HepG2 (cell line): ENCODE measurements at regions not wholly inside any gene's neighbourhood (a gene's known extent, or its start where the extent isn't known, plus 50 kb on each side); places are given as distances from the start of the nearest gene placed in this dataset.

Source experiments
- ATAC-seq: fragments of 200-7000 bp; cut with Tn5 transposase; 3 replicates; pipeline ENCODE4 v1.9.1; 2020; ENCODE audit warnings: mild to moderate bottlenecking, moderate library complexity
- BruUV-seq: library from RNA; stranded (reverse); fragments of 400-500 nt; replicated peaks from 2 replicates; lab custom pipeline; 2021; lab: Mats Ljungman, UMichigan
- CTCF ChIA-PET: fragments of 300-600 bp; formaldehyde crosslinking; extraction: SDS; loops from one replicate; lab custom pipeline; 2021; ENCODE audit warnings: low total read pairs, inconsistent platforms, low intra/inter-chr PET ratio; lab: Yijun Ruan, JAX
- POLR2A ChIA-PET: fragments of 350-600 bp; sonication (Branson Sonifier 250); formaldehyde crosslinking; loops from one replicate; lab custom pipeline; 2020; ENCODE audit warnings: antibody characterized with exemption, inconsistent platforms; lab: Yijun Ruan, JAX
- DNase-seq: peaks from one replicate; pipeline ENCODE4 v3.0.0-alpha.2; 2015; ENCODE audit warnings: low spot score
- FAIRE-seq: peaks from 3 replicates; lab custom pipeline; 2011; peaks lifted over from hg19 to GRCh38; lab: Jason Lieb, UNC
- H2AFZ ChIP-seq: one replicate; pipeline ENCODE4 v1.6.1; 2011; ENCODE audit warnings: low read length, inconsistent platforms
- H3K27ac ChIP-seq: fragments of 300-600 bp; 3 replicates; pipeline ENCODE4 v1.8.0; 2011; ENCODE audit warnings: mixed run types, mild to moderate bottlenecking, mixed read lengths, low read length, inconsistent platforms; ENCODE audit not compliant: insufficient read depth; ENCODE audit errors: extremely low read length
- H3K27me3 ChIP-seq, 2 experiments: fragments of 200-600 bp in 1 of 2; 2 replicates in 1 of 2; 3 replicates in 1 of 2; pipeline versions ENCODE4 v1.6.0 to v1.8.0; 2011; ENCODE audit warnings: low read length in 2 of 2, mild to moderate bottlenecking in 2 of 2, moderate library complexity in 2 of 2, inconsistent platforms in 1 of 2; ENCODE audit not compliant: insufficient read depth in 2 of 2, control insufficient read depth in 1 of 2
- H3K36me3 ChIP-seq, 2 experiments: fragments of 200-600 bp in 1 of 2; replicated peaks in 1 of 2; 2 replicates in 1 of 2; 3 replicates in 1 of 2; pipeline versions ENCODE4 v1.5.1 to v1.8.0; 2011; ENCODE audit warnings: low read length in 2 of 2, inconsistent platforms in 1 of 2; ENCODE audit not compliant: insufficient read depth in 2 of 2, control insufficient read depth in 1 of 2
- H3K4me1 ChIP-seq: 2 replicates; pipeline ENCODE4 v1.5.1; 2012; ENCODE audit warnings: low read length, inconsistent platforms; ENCODE audit not compliant: insufficient read depth
- H3K4me2 ChIP-seq: 2 replicates; pipeline ENCODE4 v1.6.0; 2011; ENCODE audit warnings: low read depth, low read length, inconsistent platforms
- H3K4me3 ChIP-seq, 3 experiments: fragments of 200-600 bp in 1 of 3; sonication (generic), shearing (Covaris generic) in 1 of 3; replicated peaks in 1 of 3; 2 replicates each; pipeline ENCODE4 v1.5.1; 2011 to 2016; ENCODE audit warnings: low read length in 3 of 3, inconsistent platforms in 2 of 3, low read depth in 2 of 3, mild to moderate bottlenecking in 2 of 3, control low read depth in 1 of 3, mixed read lengths in 1 of 3; ENCODE audit not compliant: insufficient read depth in 1 of 3
- H3K79me2 ChIP-seq: one replicate; pipeline ENCODE4 v1.6.1; 2011; ENCODE audit warnings: low read length, inconsistent platforms; ENCODE audit not compliant: insufficient read depth
- H3K9ac ChIP-seq: 2 replicates; pipeline ENCODE4 v1.6.0; 2011; ENCODE audit warnings: mild to moderate bottlenecking, low read depth, low read length, inconsistent platforms; ENCODE audit not compliant: insufficient read depth
- H3K9me3 ChIP-seq: 2 replicates; pipeline ENCODE4 v1.5.1; 2012; ENCODE audit warnings: mild to moderate bottlenecking, low read length
- H4K20me1 ChIP-seq: 2 replicates; pipeline ENCODE4 v1.6.0; 2011; ENCODE audit warnings: inconsistent platforms, mild to moderate bottlenecking, low read length, moderate library complexity; ENCODE audit not compliant: insufficient read depth
- BRCA1 ChIP-seq: sonication (generic); formaldehyde crosslinking; IDR thresholded peaks from 2 replicates; pipeline ENCODE4 v1.4.0; 2020; ENCODE audit warnings: missing genetic modification reagents
- HOXA5 ChIP-seq: sonication (generic); formaldehyde crosslinking; IDR thresholded peaks from 2 replicates; pipeline ENCODE4 v1.4.0; 2020; ENCODE audit warnings: missing genetic modification reagents
- MXD4 ChIP-seq: IDR thresholded peaks from 2 replicates; pipeline ENCODE4 v1.6.1; 2016; ENCODE audit warnings: mild to moderate bottlenecking, missing biosample characterization, missing genetic modification reagents
- SALL1 ChIP-seq: sonication (generic); formaldehyde crosslinking; IDR thresholded peaks from 2 replicates; pipeline ENCODE4 v1.8.0; 2022; ENCODE audit warnings: mild to moderate bottlenecking, missing genetic modification reagents
- THAP8 ChIP-seq: sonication (generic); formaldehyde crosslinking; IDR thresholded peaks from 2 replicates; pipeline ENCODE4 v1.5.1; 2020; ENCODE audit warnings: missing genetic modification reagents, mild to moderate bottlenecking, borderline replicate concordance
- ZNF317 ChIP-seq: sonication (generic); formaldehyde crosslinking; IDR thresholded peaks from 2 replicates; pipeline ENCODE4 v1.5.0; 2020; ENCODE audit warnings: mild to moderate bottlenecking, missing genetic modification reagents
- ZNF619 ChIP-seq: sonication (generic); formaldehyde crosslinking; IDR thresholded peaks from 2 replicates; pipeline ENCODE4 v1.4.0; 2020; ENCODE audit warnings: mild to moderate bottlenecking, missing genetic modification reagents
- ZNF879 ChIP-seq: sonication (generic); formaldehyde crosslinking; IDR thresholded peaks from 2 replicates; pipeline ENCODE4 v1.8.1; 2023; ENCODE audit warnings: missing genetic modification reagents
- ZSCAN20 ChIP-seq: sonication (generic); formaldehyde crosslinking; IDR thresholded peaks from 2 replicates; pipeline ENCODE4 v1.4.0; 2020; ENCODE audit warnings: missing genetic modification reagents, mild to moderate bottlenecking, borderline replicate concordance
- WGBS: methylation state at CpG from one replicate; pipeline ENCODE4 v1.1.6; 2017; ENCODE audit warnings: low lambda C conversion rate; 5-methylcytosine and 5-hydroxymethylcytosine counted together
- in situ Hi-C: cut with HindIII; loops from 2 replicates; pipeline ENCODE4 v1.10.0; 2017; ENCODE audit warnings: low pct_unique_long_range_greater_than_20kb; ENCODE audit not compliant: extremely low pct_ligation_motif_present
- intact Hi-C: fragments of 100-400 bp; cut with micrococcal nuclease; formaldehyde crosslinking; loops from one replicate; pipeline ENCODE4 v1.10.0; 2022; ENCODE audit not compliant: unreplicated experiment
- TF ChIP-seq, protein P1 (sequence below): sonication (generic); formaldehyde crosslinking; IDR thresholded peaks from 2 replicates; pipeline ENCODE4 v1.4.0; 2020; ENCODE audit warnings: missing genetic modification reagents, mild to moderate bottlenecking, borderline replicate concordance
- TF ChIP-seq, protein P2 (sequence below), 2 experiments: fragments of 450-650 bp in 1 of 2; sonication (generic) in 1 of 2; formaldehyde crosslinking in 1 of 2; IDR thresholded peaks; 2 replicates each; pipeline versions ENCODE4 v1.6.1 to v1.8.0; 2016 to 2022; ENCODE audit warnings: antibody characterized with exemption in 1 of 2, mild to moderate bottlenecking in 1 of 2, missing genetic modification reagents in 1 of 2
- TF ChIP-seq, protein P3 (sequence below): sonication (generic); formaldehyde crosslinking; IDR thresholded peaks from 2 replicates; pipeline ENCODE4 v1.4.0; 2020; ENCODE audit warnings: missing genetic modification reagents

DNA sequence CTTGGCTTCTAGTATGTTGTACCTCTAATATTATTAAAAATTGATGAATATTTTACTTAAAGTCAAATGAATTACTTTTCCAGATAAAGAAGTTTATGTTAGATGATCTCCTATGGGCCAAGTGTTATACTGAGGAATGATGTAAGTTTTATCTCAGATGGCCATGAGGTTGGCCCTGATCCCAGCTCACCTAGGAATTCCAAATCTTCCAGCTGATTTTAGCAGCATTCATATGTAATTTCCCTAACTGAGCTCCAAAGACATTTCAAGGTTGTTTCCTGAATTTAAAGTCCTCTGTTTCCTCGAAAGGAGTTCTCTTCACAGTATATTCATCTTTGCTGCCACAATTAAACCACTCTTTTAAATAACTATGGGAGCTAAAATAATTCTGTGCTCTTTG, 1670.4 kb upstream of the SPRY2 start:
- H3K4me2 ChIP-seq: no peak overlapping the region
- ATAC-seq (no peak), FAIRE-seq (no peak), DNase-seq (no peak)
- no peaks in the 10 kb centered on the region for H3K9me3 ChIP-seq
- no TSS peak for BruUV-seq
- intact Hi-C loops: no loop called here
- no peak overlapping the region for H3K27ac ChIP-seq
- H3K36me3 ChIP-seq: no peaks in the 10 kb centered on the region
- H3K79me2 ChIP-seq: no peaks in the 10 kb centered on the region
- H4K20me1 ChIP-seq: no peaks in the 10 kb centered on the region
- ChIA-PET CTCF (no interaction called here), POLR2A (no interaction called here)
- H3K4me1 ChIP-seq: no peaks in the 10 kb centered on the region
- H3K27me3 ChIP-seq: no peaks in the 10 kb centered on the region
- in situ Hi-C loops: no loop called here
- 0% methylated on average over 1 of the region's 1 CpG for WGBS
- H3K4me3 ChIP-seq: no peak overlapping the region
- H2AFZ ChIP-seq: no peak overlapping the region
- H3K9ac ChIP-seq: no peak overlapping the region
- TF ChIP-seq, protein P1, sequence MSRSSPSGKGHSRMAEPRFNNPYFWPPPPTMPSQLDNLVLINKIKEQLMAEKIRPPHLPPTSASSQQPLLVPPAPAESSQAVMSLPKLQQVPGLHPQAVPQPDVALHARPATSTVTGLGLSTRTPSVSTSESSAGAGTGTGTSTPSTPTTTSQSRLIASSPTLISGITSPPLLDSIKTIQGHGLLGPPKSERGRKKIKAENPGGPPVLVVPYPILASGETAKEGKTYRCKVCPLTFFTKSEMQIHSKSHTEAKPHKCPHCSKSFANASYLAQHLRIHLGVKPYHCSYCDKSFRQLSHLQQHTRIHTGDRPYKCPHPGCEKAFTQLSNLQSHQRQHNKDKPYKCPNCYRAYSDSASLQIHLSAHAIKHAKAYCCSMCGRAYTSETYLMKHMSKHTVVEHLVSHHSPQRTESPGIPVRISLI (CRISPR knock-in tag): no peak
- TF ChIP-seq, protein P2, sequence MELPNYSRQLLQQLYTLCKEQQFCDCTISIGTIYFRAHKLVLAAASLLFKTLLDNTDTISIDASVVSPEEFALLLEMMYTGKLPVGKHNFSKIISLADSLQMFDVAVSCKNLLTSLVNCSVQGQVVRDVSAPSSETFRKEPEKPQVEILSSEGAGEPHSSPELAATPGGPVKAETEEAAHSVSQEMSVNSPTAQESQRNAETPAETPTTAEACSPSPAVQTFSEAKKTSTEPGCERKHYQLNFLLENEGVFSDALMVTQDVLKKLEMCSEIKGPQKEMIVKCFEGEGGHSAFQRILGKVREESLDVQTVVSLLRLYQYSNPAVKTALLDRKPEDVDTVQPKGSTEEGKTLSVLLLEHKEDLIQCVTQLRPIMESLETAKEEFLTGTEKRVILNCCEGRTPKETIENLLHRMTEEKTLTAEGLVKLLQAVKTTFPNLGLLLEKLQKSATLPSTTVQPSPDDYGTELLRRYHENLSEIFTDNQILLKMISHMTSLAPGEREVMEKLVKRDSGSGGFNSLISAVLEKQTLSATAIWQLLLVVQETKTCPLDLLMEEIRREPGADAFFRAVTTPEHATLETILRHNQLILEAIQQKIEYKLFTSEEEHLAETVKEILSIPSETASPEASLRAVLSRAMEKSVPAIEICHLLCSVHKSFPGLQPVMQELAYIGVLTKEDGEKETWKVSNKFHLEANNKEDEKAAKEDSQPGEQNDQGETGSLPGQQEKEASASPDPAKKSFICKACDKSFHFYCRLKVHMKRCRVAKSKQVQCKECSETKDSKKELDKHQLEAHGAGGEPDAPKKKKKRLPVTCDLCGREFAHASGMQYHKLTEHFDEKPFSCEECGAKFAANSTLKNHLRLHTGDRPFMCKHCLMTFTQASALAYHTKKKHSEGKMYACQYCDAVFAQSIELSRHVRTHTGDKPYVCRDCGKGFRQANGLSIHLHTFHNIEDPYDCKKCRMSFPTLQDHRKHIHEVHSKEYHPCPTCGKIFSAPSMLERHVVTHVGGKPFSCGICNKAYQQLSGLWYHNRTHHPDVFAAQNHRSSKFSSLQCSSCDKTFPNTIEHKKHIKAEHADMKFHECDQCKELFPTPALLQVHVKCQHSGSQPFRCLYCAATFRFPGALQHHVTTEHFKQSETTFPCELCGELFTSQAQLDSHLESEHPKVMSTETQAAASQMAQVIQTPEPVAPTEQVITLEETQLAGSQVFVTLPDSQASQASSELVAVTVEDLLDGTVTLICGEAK (IDR thresholded peaks at IDR 0.05): no peak
- TF ChIP-seq, protein P2 (CRISPR knock-in tag; IDR thresholded peaks at IDR 0.05): no peak
- TF ChIP-seq ZSCAN20 (CRISPR knock-in tag): no peak
- TF ChIP-seq MXD4: no peak
- TF ChIP-seq HOXA5: no peak
- TF ChIP-seq ZNF879: no peak
- TF ChIP-seq, protein P3, sequence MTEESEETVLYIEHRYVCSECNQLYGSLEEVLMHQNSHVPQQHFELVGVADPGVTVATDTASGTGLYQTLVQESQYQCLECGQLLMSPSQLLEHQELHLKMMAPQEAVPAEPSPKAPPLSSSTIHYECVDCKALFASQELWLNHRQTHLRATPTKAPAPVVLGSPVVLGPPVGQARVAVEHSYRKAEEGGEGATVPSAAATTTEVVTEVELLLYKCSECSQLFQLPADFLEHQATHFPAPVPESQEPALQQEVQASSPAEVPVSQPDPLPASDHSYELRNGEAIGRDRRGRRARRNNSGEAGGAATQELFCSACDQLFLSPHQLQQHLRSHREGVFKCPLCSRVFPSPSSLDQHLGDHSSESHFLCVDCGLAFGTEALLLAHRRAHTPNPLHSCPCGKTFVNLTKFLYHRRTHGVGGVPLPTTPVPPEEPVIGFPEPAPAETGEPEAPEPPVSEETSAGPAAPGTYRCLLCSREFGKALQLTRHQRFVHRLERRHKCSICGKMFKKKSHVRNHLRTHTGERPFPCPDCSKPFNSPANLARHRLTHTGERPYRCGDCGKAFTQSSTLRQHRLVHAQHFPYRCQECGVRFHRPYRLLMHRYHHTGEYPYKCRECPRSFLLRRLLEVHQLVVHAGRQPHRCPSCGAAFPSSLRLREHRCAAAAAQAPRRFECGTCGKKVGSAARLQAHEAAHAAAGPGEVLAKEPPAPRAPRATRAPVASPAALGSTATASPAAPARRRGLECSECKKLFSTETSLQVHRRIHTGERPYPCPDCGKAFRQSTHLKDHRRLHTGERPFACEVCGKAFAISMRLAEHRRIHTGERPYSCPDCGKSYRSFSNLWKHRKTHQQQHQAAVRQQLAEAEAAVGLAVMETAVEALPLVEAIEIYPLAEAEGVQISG (CRISPR knock-in tag): no peak
- no peak for TF ChIP-seq BRCA1
- TF ChIP-seq ZNF619 (CRISPR knock-in tag): no peak
- TF ChIP-seq SALL1 (CRISPR knock-in tag): no peak
- no peak for TF ChIP-seq ZNF317
- TF ChIP-seq THAP8 (CRISPR knock-in tag): no peak
